IMR-90 (cell line): ENCODE measurements at regions not wholly inside any gene's neighbourhood (a gene's known extent, or its start where the extent isn't known, plus 50 kb on each side); places are given as distances from the start of the nearest gene placed in this dataset.

Source experiments
- ATAC-seq: fragments of 200-7000 bp; cut with Tn5 transposase; 2 replicates; pipeline ENCODE4 v1.9.1; 2020; ENCODE audit warnings: low read depth, mild to moderate bottlenecking, moderate library complexity
- BruUV-seq: library from RNA; stranded (reverse); fragments of 400-500 nt; replicated peaks from 2 replicates; lab custom pipeline; 2021; lab: Mats Ljungman, UMichigan
- CTCF ChIA-PET: fragments of 300-600 bp; formaldehyde crosslinking; extraction: SDS; loops from one replicate; lab custom pipeline; 2021; ENCODE audit warnings: antibody characterized with exemption; lab: Yijun Ruan, JAX
- POLR2A ChIA-PET: fragments of 300-600 bp; sonication (Branson Sonifier 250); formaldehyde crosslinking; loops from one replicate; lab custom pipeline; 2022; ENCODE audit warnings: antibody characterized with exemption; ENCODE audit not compliant: unreplicated experiment; lab: Charles Lee
- DNase-seq: peaks from one replicate; pipeline ENCODE4 v3.0.0; 2013
- H2AFZ ChIP-seq: replicated peaks from 2 replicates; pipeline ENCODE3; 2013; ENCODE audit warnings: low read length, mild to moderate bottlenecking; ENCODE audit not compliant: poor library complexity
- H2AK5ac ChIP-seq: 2 replicates; pipeline ENCODE4 v1.6.1; 2013; ENCODE audit warnings: low read depth, low read length, inconsistent platforms
- H2AK9ac ChIP-seq: replicated peaks from 2 replicates; pipeline ENCODE3; 2013; ENCODE audit warnings: mild to moderate bottlenecking, low read depth, low read length, moderate library complexity; ENCODE audit not compliant: poor library complexity
- H2BK120ac ChIP-seq: 2 replicates; pipeline ENCODE4 v1.6.1; 2013; ENCODE audit warnings: low read depth, low read length, inconsistent platforms
- H2BK15ac ChIP-seq: 3 replicates; pipeline ENCODE4 v1.6.1; 2013; ENCODE audit warnings: low read depth, low read length, inconsistent platforms
- H2BK20ac ChIP-seq: 2 replicates; pipeline ENCODE4 v1.6.1; 2013; ENCODE audit warnings: low read depth, mild to moderate bottlenecking, inconsistent platforms, low read length, moderate library complexity
- H2BK5ac ChIP-seq: 2 replicates; pipeline ENCODE4 v1.6.1; 2013; ENCODE audit warnings: mild to moderate bottlenecking, low read depth, low read length, inconsistent platforms; ENCODE audit not compliant: poor library complexity, severe bottlenecking
- H3K14ac ChIP-seq: replicated peaks from 2 replicates; pipeline ENCODE4 v1.6.1; 2013; ENCODE audit warnings: low read depth, low read length, inconsistent platforms
- H3K18ac ChIP-seq: 2 replicates; pipeline ENCODE4 v1.6.1; 2013; ENCODE audit warnings: low read depth, low read length, control low read depth
- H3K23ac ChIP-seq: 2 replicates; pipeline ENCODE4 v1.6.1; 2013; ENCODE audit warnings: low read depth, low read length, inconsistent platforms
- H3K27ac ChIP-seq: 2 replicates; pipeline ENCODE4 v1.5.1; 2013; ENCODE audit warnings: mild to moderate bottlenecking, control low read depth, low read length; ENCODE audit not compliant: insufficient read depth
- H3K27me3 ChIP-seq: 2 replicates; pipeline ENCODE4 v1.6.1; 2013; ENCODE audit warnings: low read length; ENCODE audit not compliant: control insufficient read depth, insufficient read depth
- H3K36me3 ChIP-seq: 2 replicates; pipeline ENCODE4 v1.6.1; 2013; ENCODE audit warnings: low read length, mixed read lengths; ENCODE audit not compliant: control insufficient read depth, insufficient read depth
- H3K4ac ChIP-seq: 2 replicates; pipeline ENCODE4 v1.6.1; 2013; ENCODE audit warnings: low read depth, low read length, inconsistent platforms
- H3K4me1 ChIP-seq: 2 replicates; pipeline ENCODE4 v1.6.1; 2013; ENCODE audit warnings: low read length, mixed read lengths; ENCODE audit not compliant: control insufficient read depth, insufficient read depth
- H3K4me2 ChIP-seq: 2 replicates; pipeline ENCODE4 v1.6.1; 2013; ENCODE audit warnings: low read depth, mild to moderate bottlenecking, control low read depth, low read length, moderate library complexity
- H3K4me3 ChIP-seq: 2 replicates; pipeline ENCODE4 v1.5.1; 2013; ENCODE audit warnings: low read depth, mild to moderate bottlenecking, control low read depth, low read length, moderate library complexity; ENCODE audit not compliant: insufficient read depth
- H3K56ac ChIP-seq: 2 replicates; pipeline ENCODE4 v1.6.1; 2013; ENCODE audit warnings: low read length, inconsistent platforms; ENCODE audit not compliant: insufficient read depth; ENCODE audit errors: extremely low read depth
- H3K79me1 ChIP-seq, 2 experiments: 2 replicates each; pipeline ENCODE4 v1.6.1; 2013; ENCODE audit warnings: low read length in 2 of 2, inconsistent platforms in 1 of 2, low read depth in 1 of 2
- H3K9ac ChIP-seq: 2 replicates; pipeline ENCODE4 v1.6.1; 2013; ENCODE audit warnings: low read depth, low read length, control low read depth
- H3K9me1 ChIP-seq: 2 replicates; pipeline ENCODE4 v1.6.1; 2013; ENCODE audit warnings: low read length, inconsistent platforms; ENCODE audit not compliant: insufficient read depth
- H3K9me3 ChIP-seq: 2 replicates; pipeline ENCODE4 v1.6.1; 2013; ENCODE audit warnings: low read length; ENCODE audit not compliant: control insufficient read depth, insufficient read depth
- H4K20me1 ChIP-seq: 2 replicates; pipeline ENCODE4 v1.6.1; 2013; ENCODE audit warnings: low read length, inconsistent platforms; ENCODE audit not compliant: insufficient read depth
- H4K5ac ChIP-seq: 2 replicates; pipeline ENCODE4 v1.6.1; 2013; ENCODE audit warnings: mild to moderate bottlenecking, low read depth, low read length, control low read depth
- H4K8ac ChIP-seq, 2 experiments: 2 replicates each; pipeline ENCODE4 v1.6.1; 2013; ENCODE audit warnings: low read depth in 2 of 2, low read length in 2 of 2, control low read depth in 1 of 2, inconsistent platforms in 1 of 2
- H4K91ac ChIP-seq: 2 replicates; pipeline ENCODE4 v1.6.1; 2013; ENCODE audit warnings: low read depth, low read length, inconsistent platforms; ENCODE audit not compliant: insufficient read depth
- CTCF ChIP-seq: conservative IDR thresholded peaks from 2 replicates; pipeline ENCODE4 v1.5.1; 2012; ENCODE audit warnings: mild to moderate bottlenecking, low read depth, low read length, improper control_type of control experiment
- MAZ ChIP-seq: IDR thresholded peaks from 2 replicates; pipeline ENCODE4 v1.6.1; 2012; ENCODE audit warnings: low read depth, mild to moderate bottlenecking, low read length, improper control_type of control experiment, moderate library complexity, borderline replicate concordance
- NFE2L2 ChIP-seq: fragments of 150-350 bp; IDR thresholded peaks from 2 replicates; pipeline ENCODE4 v1.6.1; 2016; ENCODE audit warnings: low read depth, mild to moderate bottlenecking, low read length
- RAD21 ChIP-seq: IDR thresholded peaks from 2 replicates; pipeline ENCODE4 v1.6.1; 2012; ENCODE audit warnings: low read length, improper control_type of control experiment
- RCOR1 ChIP-seq: IDR thresholded peaks from 2 replicates; pipeline ENCODE4 v1.6.1; 2012; ENCODE audit warnings: mild to moderate bottlenecking, low read length, improper control_type of control experiment; ENCODE audit not compliant: insufficient replicate concordance
- USF2 ChIP-seq: fragments of 150-350 bp; IDR thresholded peaks from 2 replicates; pipeline ENCODE4 v1.6.1; 2017; ENCODE audit warnings: mild to moderate bottlenecking, antibody characterized with exemption, low read length, low read depth
- WGBS, 2 experiments: methylation state at CpG; one replicate each; pipeline versions ENCODE4 v1.1.5 to v1.1.7; 2013; ENCODE audit warnings: missing lambda C conversion rate in 2 of 2; ENCODE audit not compliant: insufficient read length in 1 of 2; ENCODE audit errors: extremely low coverage in 2 of 2; 5-methylcytosine and 5-hydroxymethylcytosine counted together
- dilution Hi-C: fragments of 300-500 bp; cut with HindIII; formaldehyde crosslinking; loops from one replicate; pipeline ENCODE4 v1.14.3; 2018; ENCODE audit warnings: low sequenced_read_pairs; ENCODE audit not compliant: unreplicated experiment
- in situ Hi-C: fragments of 300-500 bp; cut with MboI; formaldehyde crosslinking; loops from 3 replicates; pipeline ENCODE4 v1.14.3; 2019; ENCODE audit warnings: low sequenced_read_pairs, inconsistent platforms, mixed read lengths
- intact Hi-C: fragments of 100-400 bp; cut with micrococcal nuclease; formaldehyde crosslinking; loops from 2 replicates; pipeline ENCODE4 v1.10.0; 2022

- H2BK5ac ChIP-seq: no peak overlapping the region
- H3K9me1 ChIP-seq: no peaks in the 10 kb centered on the region
- H3K4me3 ChIP-seq: no peak overlapping the region
- in situ Hi-C loops: no loop called here
- H4K5ac ChIP-seq: no peak overlapping the region
- H3K79me1 ChIP-seq: no peaks in the 10 kb centered on the region
- H4K91ac ChIP-seq: no peak overlapping the region
- no peaks in the 10 kb centered on the region for H4K20me1 ChIP-seq
- H3K27ac ChIP-seq: no peak overlapping the region
- TF ChIP-seq RCOR1: no peak
- no peak for TF ChIP-seq RAD21
- TF ChIP-seq USF2: no peak
- no peak for TF ChIP-seq CTCF
- no peak for TF ChIP-seq NFE2L2
- TF ChIP-seq MAZ: no peak
- H4K8ac ChIP-seq: no peak overlapping the region
- H3K18ac ChIP-seq: no peak overlapping the region
- ChIA-PET CTCF (no interaction called here), POLR2A (no interaction called here)
- H2BK120ac ChIP-seq: no peak overlapping the region
- no peak overlapping the region for H3K4me2 ChIP-seq
- H3K4me1 ChIP-seq: peaks cover 2% of the 10 kb centered on the region; the same call in 1 of the 2 replicates
- H2BK15ac ChIP-seq: no peak overlapping the region
- dilution Hi-C loops: no loop called here
- H3K9ac ChIP-seq: no peak overlapping the region
- no peak for ATAC-seq
- whole genome bisulfite sequencing, 2 experiments: no CpG with 5 or more reads among the region's 4 CpGs
- no peak overlapping the region for H3K4ac ChIP-seq
- H2AK5ac ChIP-seq: no peak overlapping the region
- H2AK9ac ChIP-seq: no peak overlapping the region
- no peaks in the 10 kb centered on the region for H3K9me3 ChIP-seq
- intact Hi-C loops: no loop called here
- H2BK20ac ChIP-seq: no peak overlapping the region
- H2AFZ ChIP-seq: no peak overlapping the region
- no peak overlapping the region for H3K14ac ChIP-seq
- H3K36me3 ChIP-seq: no peaks in the 10 kb centered on the region
- H3K56ac ChIP-seq: no peak overlapping the region
- no peak for DNase-seq
- H3K27me3 ChIP-seq: no peaks in the 10 kb centered on the region
- no peak overlapping the region for H3K23ac ChIP-seq
- BruUV-seq: no TSS peak
Measured at GRCh38 chr14:58871573-58871972, 233.8 kb downstream of the DACT1 start.
